HG02870 (cell line): ENCODE measurements at regions not wholly inside any gene's neighbourhood (a gene's known extent, or its start where the extent isn't known, plus 50 kb on each side); places are given as distances from the start of the nearest gene placed in this dataset.
"Not testable (repeated sequence)": the region's sequence is repeated elsewhere in the genome, so short reads cannot be mapped to it uniquely, and the experiment has no call there.

ENCODE experiments used
- ATAC-seq: cut with Tn5 transposase; IDR thresholded peaks from one replicate; pipeline ENCODE4 v1.9.1; 2021; ENCODE audit warnings: mild to moderate bottlenecking, moderate library complexity; ENCODE audit not compliant: unreplicated experiment

GRCh38 chr4:144799486-144799885 is 153.5 kb downstream of the HHIP start:
- ATAC-seq, result no peak

DNA sequence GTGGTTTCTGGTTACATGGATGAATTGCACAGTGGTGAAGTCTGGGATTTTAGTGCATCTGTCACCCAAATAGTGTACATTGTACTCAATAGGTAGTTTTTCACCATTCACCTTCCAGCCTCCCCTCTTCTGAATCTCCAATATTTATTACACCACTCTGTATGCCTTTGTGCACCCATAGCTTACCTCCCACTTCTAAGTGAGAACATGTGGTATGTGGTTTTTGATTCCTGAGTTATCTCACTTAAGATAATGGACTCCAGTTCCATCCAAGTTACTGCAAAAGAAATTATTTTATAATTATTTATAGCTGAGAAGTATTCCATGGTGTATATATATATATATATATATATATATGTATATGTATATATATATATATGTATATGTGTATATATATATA is 155.8 kb downstream of the HHIP start:
- ATAC-seq, result no peak

DNA sequence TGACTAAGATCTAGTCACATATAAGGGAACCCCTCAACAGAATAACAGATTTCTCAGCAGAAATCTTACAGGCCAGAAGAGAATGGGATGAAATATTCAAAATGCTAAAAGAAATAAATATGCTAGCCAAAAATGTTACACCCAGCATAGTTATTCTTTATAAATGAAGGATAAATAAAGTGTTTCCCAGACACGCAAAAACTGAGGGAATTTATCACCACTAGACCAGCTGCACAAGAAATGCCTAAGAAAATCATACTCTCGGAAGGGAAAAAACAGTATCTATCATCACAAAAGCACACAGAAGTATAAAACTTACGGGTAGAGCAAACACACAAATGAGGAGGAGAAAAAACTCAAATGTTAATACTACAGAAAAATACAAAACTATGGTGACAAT is 162.1 kb downstream of the HHIP start:
- ATAC-seq, result no peak

DNA sequence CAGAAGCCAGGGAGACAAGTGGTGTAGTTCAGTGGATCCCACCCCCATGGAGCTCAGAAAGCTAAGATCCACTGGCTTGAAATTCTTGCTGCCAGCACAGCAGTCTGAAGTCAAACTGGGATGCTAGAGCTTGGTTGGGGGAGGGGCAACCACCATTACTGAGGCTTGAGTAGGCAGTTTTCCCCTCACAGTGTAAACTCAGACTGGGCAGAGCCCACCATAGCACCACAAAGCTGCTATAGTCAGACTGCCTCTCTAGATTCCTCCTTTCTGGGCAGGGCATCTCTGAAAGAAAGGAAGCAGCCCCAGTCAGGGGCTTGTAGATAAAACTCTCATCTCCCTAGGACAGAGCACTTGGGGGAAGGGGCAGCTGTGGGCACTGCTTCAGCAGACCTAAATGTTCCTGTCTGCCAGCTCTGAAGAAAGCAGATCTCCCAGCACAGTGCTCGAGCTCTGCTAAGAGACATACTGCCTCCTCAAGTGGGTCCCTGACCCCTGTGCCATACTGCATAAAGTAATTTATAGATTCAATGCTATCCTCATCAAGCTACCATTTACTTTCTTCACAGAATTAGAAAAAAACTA is 163.2 kb downstream of the HHIP start:
- ATAC-seq, result no peak

- no peak for ATAC-seq
Measured at GRCh38 chr4:144816668-144817067, 170.7 kb downstream of the HHIP start.

DNA sequence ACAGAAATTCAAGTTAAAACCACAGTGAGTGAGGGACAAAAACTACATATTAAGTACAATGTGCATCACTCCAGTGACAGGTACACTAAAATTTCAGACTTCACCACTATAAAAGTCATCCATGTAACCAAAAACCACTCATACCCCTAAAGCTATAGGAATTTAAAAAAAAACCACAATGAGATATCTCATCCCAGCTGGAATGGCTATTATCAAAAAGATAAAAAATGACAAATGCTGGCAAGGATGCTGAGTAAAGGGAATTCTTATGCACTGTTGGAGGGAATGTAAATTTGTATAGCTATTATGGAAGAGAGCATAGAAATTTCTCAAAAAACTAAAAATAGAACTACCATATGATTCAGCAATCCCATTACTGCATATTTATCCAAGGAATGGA is 171.1 kb downstream of the HHIP start:
- ATAC-seq, result no peak

GRCh38 chr4:144818136-144818535 is 172.2 kb downstream of the HHIP start:
- ATAC-seq, result no peak

- no peak for ATAC-seq
Measured at GRCh38 chr4:144819591-144819990, 173.6 kb downstream of the HHIP start.

GRCh38 chr4:144820011-144820727 is 174.2 kb downstream of the HHIP start:
- no peak for ATAC-seq

DNA sequence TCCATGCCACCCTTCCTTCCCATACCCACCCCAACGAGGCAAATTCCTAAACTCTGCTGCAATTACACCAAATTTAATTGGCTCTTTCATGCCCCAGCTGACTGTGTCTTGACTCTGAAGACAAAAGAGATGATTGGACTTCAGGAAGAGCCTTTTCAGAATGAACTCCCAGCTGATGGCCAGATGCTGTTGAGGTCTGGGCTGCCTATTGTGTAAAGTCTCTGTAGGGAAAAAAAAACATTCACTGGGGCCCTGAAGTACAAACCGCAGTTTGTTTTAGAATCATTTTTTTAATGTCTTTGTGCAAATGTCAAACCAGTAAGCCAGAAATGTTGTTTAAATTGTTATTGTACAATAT is 174.8 kb downstream of the HHIP start:
- no peak for ATAC-seq

- ATAC-seq, result no peak
Measured at GRCh38 chr4:144831971-144832370, 186.0 kb downstream of the HHIP start.

- no peak for ATAC-seq
Measured at GRCh38 chr4:144845411-144845810, 199.5 kb downstream of the HHIP start.

- ATAC-seq, result no peak
Measured at GRCh38 chr4:144851948-144852347, 206.0 kb downstream of the HHIP start.

GRCh38 chr4:144861471-144861870 is 215.5 kb downstream of the HHIP start:
- ATAC-seq, result no peak

GRCh38 chr4:144862210-144862609 is 216.3 kb downstream of the HHIP start:
- no peak for ATAC-seq

DNA sequence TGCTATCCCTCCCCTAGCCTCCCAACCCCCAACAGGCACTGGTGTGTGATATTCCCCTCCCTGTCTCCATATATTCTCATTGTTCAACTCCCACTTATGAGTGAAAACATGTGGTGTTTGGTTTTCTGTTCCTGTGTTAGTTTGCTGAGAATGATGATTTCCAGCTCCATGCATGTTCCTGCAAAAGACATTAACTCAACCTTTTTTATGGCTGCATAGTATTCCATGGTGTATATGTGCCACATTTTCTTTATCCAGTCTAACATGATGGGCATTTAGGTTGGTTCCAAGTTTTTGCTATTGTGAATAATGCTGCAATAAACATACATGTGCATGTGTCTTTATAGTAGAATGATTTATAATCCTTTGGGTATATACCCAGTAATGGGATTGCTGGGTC is 218.9 kb downstream of the HHIP start:
- not testable (repeated sequence) for ATAC-seq

GRCh38 chr4:144868309-144868708 is 222.4 kb downstream of the HHIP start:
- no peak for ATAC-seq

DNA sequence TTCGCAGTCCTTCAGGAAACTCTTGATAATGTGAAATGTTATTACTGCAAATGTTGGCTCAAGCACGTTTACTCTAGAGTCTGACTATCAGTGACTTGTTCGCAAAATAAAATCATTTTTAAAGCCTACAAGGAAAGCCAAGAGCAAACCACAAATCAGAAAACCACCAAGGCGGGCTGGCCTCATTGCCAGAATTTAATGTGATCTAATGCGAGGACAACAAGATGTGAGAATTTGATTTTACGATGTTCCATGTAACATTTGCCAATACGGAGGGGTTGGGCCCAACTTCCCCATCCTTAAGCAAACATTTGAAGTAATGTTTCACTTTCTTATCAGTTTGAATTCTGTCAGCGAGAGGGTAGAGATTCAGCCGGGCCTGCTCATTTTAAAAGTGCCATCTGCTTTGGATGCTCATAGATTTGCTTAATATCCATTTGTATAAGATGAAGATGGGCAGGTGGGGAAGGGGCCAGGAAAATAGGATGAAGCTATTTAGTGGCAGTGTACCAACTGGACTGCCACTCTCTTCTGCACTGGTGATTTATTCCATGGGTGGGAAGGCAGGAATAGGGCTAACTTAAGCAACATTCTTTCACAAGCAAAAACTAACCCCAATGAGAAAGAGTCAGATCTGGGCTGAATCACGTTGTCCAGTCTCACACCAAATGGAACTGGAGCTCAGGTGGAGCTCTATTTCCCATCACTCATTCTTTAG is 225.3 kb downstream of the ANAPC10 start:
- ATAC-seq, result no peak

- no peak for ATAC-seq
Measured at GRCh38 chr4:144873226-144873990, 224.6 kb downstream of the ANAPC10 start.

- no peak for ATAC-seq
Measured at GRCh38 chr4:144894573-144894972, 203.4 kb downstream of the ANAPC10 start.

- ATAC-seq, result no peak
Measured at GRCh38 chr4:144899393-144899792, 198.6 kb downstream of the ANAPC10 start.

DNA sequence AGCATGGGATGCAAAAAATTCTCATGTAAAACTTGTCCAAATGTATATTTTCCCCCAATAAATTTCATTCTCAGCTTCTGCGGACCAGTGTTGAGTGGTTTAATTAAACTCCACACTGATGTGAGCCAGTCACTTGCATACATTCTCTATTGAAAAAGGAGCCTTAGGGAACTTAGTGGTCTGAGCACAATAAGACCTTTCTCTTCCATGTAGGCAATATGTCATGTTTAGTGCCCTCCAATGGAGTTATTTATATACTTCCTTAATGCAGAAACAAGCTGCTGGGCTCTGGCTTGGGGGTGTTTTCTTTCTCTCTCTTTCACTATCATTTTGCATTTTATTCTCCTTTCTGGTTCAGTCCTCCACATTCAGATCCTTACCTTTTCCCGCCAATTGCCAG is 196.9 kb downstream of the ANAPC10 start:
- no peak for ATAC-seq
